22Rv1 (cell line): ENCODE measurements at regions not wholly inside any gene's neighbourhood (a gene's known extent, or its start where the extent isn't known, plus 50 kb on each side); places are given as distances from the start of the nearest gene placed in this dataset.

ENCODE experiments used
- CTCF ChIP-seq: fragments of 450-650 bp; IDR thresholded peaks from 2 replicates; pipeline ENCODE4 v1.5.1; 2017; ENCODE audit warnings: mild to moderate bottlenecking
- ZFX ChIP-seq: fragments of 450-650 bp; IDR thresholded peaks from 2 replicates; pipeline ENCODE4 v1.6.1; 2017; ENCODE audit warnings: antibody characterized with exemption, borderline replicate concordance

GRCh38 chr1:87243573-87243972, 85.1 kb upstream of the LMO4 start:
- TF ChIP-seq CTCF (no peak), ZFX (no peak)
